ENCODE measurements at regions not wholly inside any gene's neighbourhood (a gene's known extent, or its start where the extent isn't known, plus 50 kb on each side); places are given as distances from the start of the nearest gene placed in this dataset.

DNA sequence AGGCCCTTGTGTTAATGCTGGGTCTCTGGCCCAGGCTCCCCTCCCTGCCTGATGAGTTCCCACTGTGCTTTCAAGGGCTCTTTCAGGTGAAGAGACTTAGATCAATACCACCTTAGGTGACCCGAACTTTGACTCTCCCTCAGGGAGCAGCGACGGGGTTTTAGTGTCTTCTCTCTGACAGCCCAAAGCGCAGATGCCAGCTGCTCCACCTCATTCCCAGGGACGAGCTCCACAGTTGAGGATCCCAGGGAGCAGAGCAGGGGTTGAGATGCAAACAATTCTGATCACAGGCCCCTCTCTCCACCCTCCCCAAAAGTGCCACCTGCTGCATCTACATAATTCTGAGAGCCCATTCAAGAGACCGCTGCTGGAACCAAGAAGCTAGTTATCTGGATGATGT lies 265.1 kb downstream of the TJP1 start:
- Histone ChIP-seq H3K4me3 (no peak overlapping the region), H3K27ac (no peak overlapping the region), H3K36me3 (ENCODE audit: insufficient read depth in 1 of 2, low read depth in 1 of 2) (no peaks in the 10 kb centered on the region), H3K27me3 (ENCODE audit: insufficient read depth in 3 of 3, low read length in 2 of 3) (peaks cover 0 to 6% (median 0%) of the 10 kb centered on the region in 3 donors), H3K9me3 (no peaks in the 10 kb centered on the region), H3K4me1 (no peaks in the 10 kb centered on the region)
- no peak for TF ChIP-seq CTCF (IDR thresholded peaks at IDR 0.05)
- ATAC-seq (no peak), DNase-seq (no peak)
- 70 to 78% (median 70%) methylated on average over 6 of the region's 6 CpGs for WGBS, 3 donors
- intact Hi-C loops (cut with DNase I): no loop called here

GRCh38 chr15:29556380-29556779 lies 265.9 kb downstream of the TJP1 start:
- 61 to 70% (median 64%) methylated on average over 4 of the region's 4 CpGs for WGBS, 3 donors
- ATAC-seq: no peak
- peaks cover 0 to 6% (median 0%) of the 10 kb centered on the region in 3 donors for H3K27me3 ChIP-seq (ENCODE audit: insufficient read depth in 3 of 3, low read length in 2 of 3)

DNA sequence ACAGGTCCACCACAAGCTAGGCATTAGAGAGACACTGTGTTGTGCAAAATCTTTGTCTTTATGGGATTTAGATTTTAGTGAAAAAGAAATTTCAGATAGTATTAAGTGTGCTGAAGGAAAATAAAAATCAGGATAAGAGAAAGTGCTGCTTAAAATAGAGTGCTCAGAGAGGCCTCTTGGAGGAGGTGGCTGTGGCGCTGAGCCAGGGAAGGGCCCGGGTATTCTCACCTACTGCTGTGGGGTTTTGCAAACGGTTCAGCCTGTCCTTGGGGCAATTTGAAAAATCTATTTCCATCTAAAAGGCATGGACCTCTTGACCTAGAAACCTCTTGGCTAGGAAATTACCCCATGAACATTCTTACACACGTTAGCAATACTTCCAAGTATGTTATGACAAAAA lies 267.7 kb downstream of the TJP1 start:
- 38 to 46% (median 46%) methylated on average over 4 of the region's 4 CpGs for WGBS, 3 donors
- intact Hi-C loops (cut with DNase I): no loop called here
- Histone ChIP-seq H3K4me3 (no peak overlapping the region), H3K36me3 (ENCODE audit: insufficient read depth in 1 of 2, low read depth in 1 of 2) (no peaks in the 10 kb centered on the region), H3K27me3 (ENCODE audit: insufficient read depth in 3 of 3, low read length in 2 of 3) (peaks cover 0 to under 1% (median 0%) of the 10 kb centered on the region in 3 donors), H3K4me1 (no peaks in the 10 kb centered on the region), H3K27ac (no peak overlapping the region), H3K9me3 (no peaks in the 10 kb centered on the region)
- DNase-seq (no peak), ATAC-seq (no peak)
- TF ChIP-seq CTCF (IDR thresholded peaks at IDR 0.05): no peak

More at GRCh38 chr15:29556380-29556779, 265.9 kb downstream of the TJP1 start:
- intact Hi-C loops (cut with DNase I): no loop called here
- Histone ChIP-seq H3K36me3 (ENCODE audit: insufficient read depth in 1 of 2, low read depth in 1 of 2) (no peaks in the 10 kb centered on the region), H3K4me3 (no peak overlapping the region), H3K9me3 (no peaks in the 10 kb centered on the region), H3K27ac (no peak overlapping the region), H3K4me1 (no peaks in the 10 kb centered on the region)
- DNase-seq: no peak
- no peak for TF ChIP-seq CTCF (IDR thresholded peaks at IDR 0.05)

- DNase-seq (no peak), ATAC-seq (no peak)
- H3K27me3 ChIP-seq (ENCODE audit: insufficient read depth in 3 of 3, low read length in 2 of 3): no peaks in the 10 kb centered on the region
- intact Hi-C loops (cut with DNase I): no loop called here
- no peaks in the 10 kb centered on the region for H3K36me3 ChIP-seq (ENCODE audit: insufficient read depth in 1 of 2, low read depth in 1 of 2)
- WGBS, 3 donors: 61 to 68% (median 63%) methylated on average over 5 of the region's 5 CpGs
- no peak overlapping the region for H3K27ac ChIP-seq
- H3K4me3 ChIP-seq: no peak overlapping the region
- no peak for TF ChIP-seq CTCF (IDR thresholded peaks at IDR 0.05)
- peaks cover 11% of the 10 kb centered on the region for H3K9me3 ChIP-seq
- no peaks in the 10 kb centered on the region for H3K4me1 ChIP-seq
Observed at GRCh38 chr15:29550834-29551465, 271.3 kb downstream of the TJP1 start.

GRCh38 chr15:29548006-29548405 lies 274.3 kb downstream of the TJP1 start:
- Histone ChIP-seq H3K27ac (no peak overlapping the region), H3K36me3 (ENCODE audit: insufficient read depth in 1 of 2, low read depth in 1 of 2) (no peaks in the 10 kb centered on the region), H3K4me3 (no peak overlapping the region), H3K4me1 (no peaks in the 10 kb centered on the region), H3K27me3 (ENCODE audit: insufficient read depth in 3 of 3, low read length in 2 of 3) (peaks cover 0 to under 1% (median 0%) of the 10 kb centered on the region in 3 donors), H3K9me3 (peaks cover 11% of the 10 kb centered on the region)
- DNase-seq (no peak), ATAC-seq (no peak)
- no peak for TF ChIP-seq CTCF (IDR thresholded peaks at IDR 0.05)
- intact Hi-C loops (cut with DNase I): no loop called here
- 77 to 88% (median 80%) methylated on average over 2 of the region's 2 CpGs for WGBS, 3 donors
